MM.1S (cell line): ENCODE measurements at regions not wholly inside any gene's neighbourhood (a gene's known extent, or its start where the extent isn't known, plus 50 kb on each side); places are given as distances from the start of the nearest gene placed in this dataset.

Source experiments
- EZH2 ChIP-seq: fragments of 300-600 bp; sonication (generic); optimal IDR thresholded peaks from 2 replicates; pipeline ENCODE3; 2017; ENCODE audit warnings: low read depth, mild to moderate bottlenecking, antibody characterized with exemption, low read length, mixed read lengths
- TF ChIP-seq, protein P1 (sequence below): fragments of 300-600 bp; sonication (generic); IDR thresholded peaks from 2 replicates; pipeline ENCODE4 v1.5.1; 2016; ENCODE audit warnings: antibody characterized with exemption, low read length, mixed read lengths

DNA sequence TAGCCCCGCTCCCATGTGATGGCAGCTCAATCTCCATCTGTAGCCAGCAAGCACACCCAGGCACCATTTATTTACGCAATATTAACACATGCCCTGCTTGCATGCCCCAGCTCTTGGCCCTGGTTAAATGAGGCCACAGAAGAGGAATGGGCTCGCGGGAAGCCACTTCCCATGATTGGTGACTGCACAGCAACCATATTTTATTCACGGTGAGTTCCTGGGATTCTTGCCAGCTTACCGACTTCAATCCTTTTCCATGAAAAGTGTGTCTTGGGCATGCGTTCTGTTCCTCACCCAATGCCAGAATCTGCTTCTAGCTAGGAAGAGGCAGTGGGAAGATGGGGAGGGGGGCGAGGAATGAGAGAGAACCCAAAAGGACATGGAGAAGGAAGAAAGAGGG lies 54.7 kb downstream of the PITPNM2 start:
- TF ChIP-seq, protein P1, sequence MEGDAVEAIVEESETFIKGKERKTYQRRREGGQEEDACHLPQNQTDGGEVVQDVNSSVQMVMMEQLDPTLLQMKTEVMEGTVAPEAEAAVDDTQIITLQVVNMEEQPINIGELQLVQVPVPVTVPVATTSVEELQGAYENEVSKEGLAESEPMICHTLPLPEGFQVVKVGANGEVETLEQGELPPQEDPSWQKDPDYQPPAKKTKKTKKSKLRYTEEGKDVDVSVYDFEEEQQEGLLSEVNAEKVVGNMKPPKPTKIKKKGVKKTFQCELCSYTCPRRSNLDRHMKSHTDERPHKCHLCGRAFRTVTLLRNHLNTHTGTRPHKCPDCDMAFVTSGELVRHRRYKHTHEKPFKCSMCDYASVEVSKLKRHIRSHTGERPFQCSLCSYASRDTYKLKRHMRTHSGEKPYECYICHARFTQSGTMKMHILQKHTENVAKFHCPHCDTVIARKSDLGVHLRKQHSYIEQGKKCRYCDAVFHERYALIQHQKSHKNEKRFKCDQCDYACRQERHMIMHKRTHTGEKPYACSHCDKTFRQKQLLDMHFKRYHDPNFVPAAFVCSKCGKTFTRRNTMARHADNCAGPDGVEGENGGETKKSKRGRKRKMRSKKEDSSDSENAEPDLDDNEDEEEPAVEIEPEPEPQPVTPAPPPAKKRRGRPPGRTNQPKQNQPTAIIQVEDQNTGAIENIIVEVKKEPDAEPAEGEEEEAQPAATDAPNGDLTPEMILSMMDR: no peak
- TF ChIP-seq EZH2: no peak
